Colonic mucosa (tissue), 4 donors: ENCODE measurements at regions not wholly inside any gene's neighbourhood (a gene's known extent, or its start where the extent isn't known, plus 50 kb on each side); places are given as distances from the start of the nearest gene placed in this dataset.

Experiments used
- DNase-seq: peaks from one replicate; pipeline ENCODE4 v3.0.0-alpha.2; 2020
- H3K27ac ChIP-seq: fragments of 200-600 bp; one replicate; pipeline ENCODE4 v1.8.0; 2021
- H3K27me3 ChIP-seq: fragments of 200-600 bp; one replicate; pipeline ENCODE4 v1.8.0; 2021
- H3K36me3 ChIP-seq: fragments of 200-600 bp; one replicate; pipeline ENCODE4 v1.8.0; 2021
- H3K4me1 ChIP-seq: fragments of 200-600 bp; one replicate; pipeline ENCODE4 v1.8.0; 2021; ENCODE audit warnings: mild to moderate bottlenecking
- H3K4me3 ChIP-seq: fragments of 200-600 bp; one replicate; pipeline ENCODE4 v1.8.0; 2021
- H3K9ac ChIP-seq, 2 donors: one replicate each; pipeline ENCODE4 v1.7.0; 2013; ENCODE audit warnings: control low read depth in 2 of 2, low read depth in 2 of 2, low read length in 2 of 2
- H3K9me3 ChIP-seq: fragments of 200-600 bp; one replicate; pipeline ENCODE4 v1.8.0; 2021
- intact Hi-C: fragments of 100-400 bp; cut with DNase I; formaldehyde crosslinking; loops from one replicate; pipeline ENCODE4 v1.14.1; 2022
- TF ChIP-seq, protein P1 (sequence below): fragments of 200-600 bp; IDR thresholded peaks from one replicate; pipeline ENCODE4 v1.8.0; 2022; ENCODE audit warnings: antibody characterized with exemption, mild to moderate bottlenecking
- donor health status: healthy.
- donor health status: DM: no; HTN: no; CAD: no.
- donor health status: DM: no; HTN: no; CAD: no.

DNA sequence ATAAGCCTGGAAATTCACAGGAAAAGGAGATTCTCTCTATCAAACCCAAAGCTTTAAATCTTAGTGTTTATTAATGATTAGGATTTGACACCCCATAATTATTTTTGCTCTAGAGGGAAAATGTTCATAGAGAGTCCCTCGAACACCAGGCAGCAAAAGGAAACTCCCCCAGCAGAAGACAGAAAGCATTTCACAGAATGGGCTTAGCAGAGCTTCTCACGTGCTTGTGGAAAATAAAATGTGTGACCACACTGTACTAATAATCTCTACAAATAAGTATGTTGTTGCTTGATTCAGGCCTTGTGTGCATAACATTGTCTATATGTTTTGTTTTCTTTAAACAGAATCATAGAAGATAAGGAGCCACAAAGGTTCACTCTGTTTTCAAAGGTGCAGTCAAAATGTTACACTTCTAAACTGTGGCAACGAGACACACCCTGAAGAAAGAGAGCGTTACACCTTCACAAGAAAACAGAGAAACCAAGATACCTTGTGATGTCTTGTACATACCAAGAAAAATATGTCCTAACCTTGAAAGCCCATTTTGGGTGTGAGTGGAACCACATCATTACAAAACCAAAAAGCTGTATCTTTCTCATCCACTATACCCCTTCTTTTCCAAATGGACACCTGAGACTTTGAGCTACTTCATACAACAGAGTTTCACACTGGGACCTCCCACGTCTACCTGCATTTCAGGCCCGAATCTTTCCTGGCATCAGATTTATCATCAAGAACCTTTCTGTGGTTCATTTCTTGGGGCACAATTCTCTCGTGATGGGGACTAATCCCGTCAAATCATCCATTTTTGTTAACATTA lies 282.5 kb downstream of the ETS1 start:
- TF ChIP-seq, protein P1, sequence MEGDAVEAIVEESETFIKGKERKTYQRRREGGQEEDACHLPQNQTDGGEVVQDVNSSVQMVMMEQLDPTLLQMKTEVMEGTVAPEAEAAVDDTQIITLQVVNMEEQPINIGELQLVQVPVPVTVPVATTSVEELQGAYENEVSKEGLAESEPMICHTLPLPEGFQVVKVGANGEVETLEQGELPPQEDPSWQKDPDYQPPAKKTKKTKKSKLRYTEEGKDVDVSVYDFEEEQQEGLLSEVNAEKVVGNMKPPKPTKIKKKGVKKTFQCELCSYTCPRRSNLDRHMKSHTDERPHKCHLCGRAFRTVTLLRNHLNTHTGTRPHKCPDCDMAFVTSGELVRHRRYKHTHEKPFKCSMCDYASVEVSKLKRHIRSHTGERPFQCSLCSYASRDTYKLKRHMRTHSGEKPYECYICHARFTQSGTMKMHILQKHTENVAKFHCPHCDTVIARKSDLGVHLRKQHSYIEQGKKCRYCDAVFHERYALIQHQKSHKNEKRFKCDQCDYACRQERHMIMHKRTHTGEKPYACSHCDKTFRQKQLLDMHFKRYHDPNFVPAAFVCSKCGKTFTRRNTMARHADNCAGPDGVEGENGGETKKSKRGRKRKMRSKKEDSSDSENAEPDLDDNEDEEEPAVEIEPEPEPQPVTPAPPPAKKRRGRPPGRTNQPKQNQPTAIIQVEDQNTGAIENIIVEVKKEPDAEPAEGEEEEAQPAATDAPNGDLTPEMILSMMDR = no peak
- Histone ChIP-seq H3K27me3 (no peaks in the 10 kb centered on the region), H3K9ac (no peak overlapping the region), H3K27ac (no peak overlapping the region), H3K4me3 (no peak overlapping the region), H3K4me1 (no peaks in the 10 kb centered on the region), H3K9me3 (no peaks in the 10 kb centered on the region), H3K36me3 (no peaks in the 10 kb centered on the region)
- no peak for DNase-seq
- intact Hi-C loops = no loop called here

DNA sequence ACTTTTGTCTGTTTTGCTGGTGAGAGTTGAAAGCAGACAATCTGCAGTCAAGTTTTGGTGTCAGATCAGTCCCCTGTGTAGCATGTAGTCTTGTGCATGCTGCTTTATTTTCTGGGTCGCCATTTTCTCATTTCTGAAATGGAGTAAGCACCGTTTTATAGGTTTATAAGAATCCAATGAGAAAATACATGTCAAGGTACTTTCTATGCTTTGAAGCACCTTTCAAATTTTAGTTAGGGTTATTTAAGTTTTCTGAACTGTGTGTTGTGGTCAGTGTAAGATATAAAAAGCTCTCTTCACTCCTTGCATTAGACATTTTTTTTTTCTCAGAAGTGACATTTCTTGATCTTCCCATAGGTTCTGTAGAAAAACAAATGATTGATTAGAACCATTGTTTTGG lies 283.2 kb downstream of the ETS1 start:
- TF ChIP-seq, protein P1 = no peak
- intact Hi-C loops = no loop called here
- no peak overlapping the region for H3K9ac ChIP-seq
- no peak overlapping the region for H3K4me3 ChIP-seq
- H3K36me3 ChIP-seq = no peaks in the 10 kb centered on the region
- H3K27ac ChIP-seq = no peak overlapping the region
- H3K27me3 ChIP-seq = no peaks in the 10 kb centered on the region
- no peaks in the 10 kb centered on the region for H3K4me1 ChIP-seq
- H3K9me3 ChIP-seq = no peaks in the 10 kb centered on the region
- DNase-seq = no peak

DNA sequence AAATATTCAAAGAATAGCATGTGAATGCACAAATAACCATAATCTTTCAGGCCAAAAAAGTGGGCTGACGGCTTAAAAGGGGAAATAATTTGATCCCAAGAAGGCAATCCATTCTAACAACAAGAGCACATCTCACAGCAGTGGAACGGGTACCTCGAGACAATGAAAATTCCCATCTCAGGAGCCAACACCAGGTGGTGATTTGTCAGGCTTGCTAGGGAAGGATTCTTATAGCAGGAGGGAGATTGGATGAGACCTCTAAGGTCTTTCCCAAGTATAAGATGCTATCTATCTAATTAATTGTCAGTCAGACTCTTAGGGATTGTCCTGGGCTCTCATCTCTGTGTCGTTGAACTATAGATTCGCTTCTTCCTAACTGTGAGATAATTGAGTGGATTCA lies 284.0 kb downstream of the ETS1 start:
- no peaks in the 10 kb centered on the region for H3K9me3 ChIP-seq
- H3K4me1 ChIP-seq = no peaks in the 10 kb centered on the region
- intact Hi-C loops = no loop called here
- no peaks in the 10 kb centered on the region for H3K27me3 ChIP-seq
- DNase-seq = no peak
- H3K36me3 ChIP-seq = no peaks in the 10 kb centered on the region
- TF ChIP-seq, protein P1 = no peak
- H3K27ac ChIP-seq = no peak overlapping the region
- H3K4me3 ChIP-seq = no peak overlapping the region
- H3K9ac ChIP-seq = no peak overlapping the region

DNA sequence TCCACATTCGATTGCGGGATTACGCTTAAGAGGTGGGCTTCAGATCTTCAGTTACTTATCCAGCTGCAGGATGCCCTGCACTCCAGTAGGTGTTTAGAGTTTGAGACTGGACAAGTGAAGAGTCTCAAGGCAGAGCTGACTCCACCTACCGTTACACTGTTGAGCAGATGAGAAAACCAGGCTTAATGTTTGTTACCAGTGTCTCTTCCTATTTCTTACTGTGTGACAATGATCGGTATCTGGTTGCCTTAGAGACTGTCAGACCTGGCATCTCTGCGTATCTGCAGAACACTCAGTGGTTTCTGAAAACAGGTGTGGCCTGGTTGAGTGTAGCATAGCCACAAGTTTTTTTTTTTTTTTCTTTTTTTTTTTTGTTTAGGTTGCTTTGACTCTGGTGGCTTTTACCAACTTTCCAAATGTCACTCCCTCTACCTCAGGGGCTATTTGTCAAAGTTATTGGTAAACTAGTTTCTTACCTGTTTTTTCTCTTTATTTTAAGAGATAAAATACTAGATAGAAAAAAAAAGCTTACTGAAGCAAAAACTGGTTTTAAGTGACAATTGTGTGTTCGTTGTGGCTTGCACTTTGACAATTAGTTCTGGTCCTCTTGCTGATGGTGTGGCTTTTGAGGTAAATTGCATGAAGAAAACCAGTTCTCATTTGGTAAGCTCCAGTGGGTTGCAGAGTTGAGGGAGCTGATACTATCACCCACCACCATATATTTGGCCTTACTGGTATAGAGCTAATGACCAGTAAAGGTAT lies 284.8 kb downstream of the ETS1 start:
- no peak for DNase-seq
- H3K9ac ChIP-seq = no peak overlapping the region
- intact Hi-C loops = no loop called here
- H3K4me3 ChIP-seq = no peak overlapping the region
- no peaks in the 10 kb centered on the region for H3K36me3 ChIP-seq
- no peaks in the 10 kb centered on the region for H3K9me3 ChIP-seq
- H3K27ac ChIP-seq = no peak overlapping the region
- H3K27me3 ChIP-seq = no peaks in the 10 kb centered on the region
- no peaks in the 10 kb centered on the region for H3K4me1 ChIP-seq
- TF ChIP-seq, protein P1 = no peak

DNA sequence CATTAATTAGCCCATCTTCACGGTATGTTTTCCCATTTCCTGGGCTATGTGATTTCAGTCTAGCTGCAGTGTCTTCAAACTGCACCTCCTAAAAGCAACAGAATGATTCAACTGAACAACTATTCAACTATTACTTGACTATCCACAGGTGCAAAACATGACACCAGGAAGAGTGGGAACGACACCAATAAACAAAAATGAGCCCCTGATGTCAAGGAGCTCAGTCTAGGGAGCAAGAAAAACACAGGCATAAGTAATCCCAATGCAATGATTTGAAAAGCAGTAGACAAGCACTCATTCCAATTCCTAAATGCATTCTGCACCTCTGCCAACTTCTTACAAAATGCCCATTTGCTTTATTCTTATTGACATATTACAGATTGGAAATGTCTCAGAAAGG lies 285.6 kb downstream of the ETS1 start:
- H3K4me3 ChIP-seq = no peak overlapping the region
- intact Hi-C loops = no loop called here
- TF ChIP-seq, protein P1 = no peak
- no peaks in the 10 kb centered on the region for H3K9me3 ChIP-seq
- H3K27ac ChIP-seq = no peak overlapping the region
- H3K9ac ChIP-seq = no peak overlapping the region
- H3K36me3 ChIP-seq = no peaks in the 10 kb centered on the region
- no peaks in the 10 kb centered on the region for H3K27me3 ChIP-seq
- DNase-seq = no peak
- H3K4me1 ChIP-seq = no peaks in the 10 kb centered on the region
